ENCODE measurements at regions not wholly inside any gene's neighbourhood (a gene's known extent, or its start where the extent isn't known, plus 50 kb on each side); places are given as distances from the start of the nearest gene placed in this dataset.

- no peak for TF ChIP-seq POLR2A (IDR thresholded peaks at IDR 0.05)
- no peak for TF ChIP-seq CTCF (IDR thresholded peaks at IDR 0.05 in 8 of 11, conservative IDR thresholded peaks at IDR 0.05 in 3 of 11)
- no peak for TF ChIP-seq POLR2AphosphoS5 (IDR thresholded peaks at IDR 0.05)
These were observed 790.1 kb downstream of the SLC4A3 start for GRCh38 chr2:220417503-220417902.
